Activated T-cell treated with anti-CD3 and anti-CD28 coated beads, Interleukin-2, amount 50 U/mL, for 72 hours (primary cell): ENCODE measurements at regions not wholly inside any gene's neighbourhood (a gene's known extent, or its start where the extent isn't known, plus 50 kb on each side); places are given as distances from the start of the nearest gene placed in this dataset.

Source experiments
- ATAC-seq, 2 donors: fragments of 150-1000 bp; cut with Tn5 transposase; replicated peaks in 1 of 2; 2 replicates each; pipeline ENCODE4 v1.10.0; 2021; ENCODE audit warnings: moderate library complexity in 2 of 2, mild to moderate bottlenecking in 1 of 2
- DNase-seq, 2 donors: peaks; one replicate each; pipeline ENCODE4 v3.0.0; 2021 to 2022; ENCODE audit warnings: mixed read lengths in 1 of 2
- H3K27ac Mint-ChIP-seq: one replicate; pipeline ENCODE4 v1.8.0; 2022; ENCODE audit warnings: mild to moderate bottlenecking, moderate library complexity, mixed read lengths
- H3K27me3 Mint-ChIP-seq: one replicate; pipeline ENCODE4 v1.8.0; 2022; ENCODE audit warnings: low read depth, mixed read lengths
- H3K36me3 Mint-ChIP-seq, 2 donors: one replicate each; pipeline ENCODE4 v1.8.0; 2022; ENCODE audit warnings: mixed read lengths in 2 of 2, mild to moderate bottlenecking in 1 of 2; ENCODE audit not compliant: insufficient read depth in 2 of 2
- H3K4me1 Mint-ChIP-seq: one replicate; pipeline ENCODE4 v1.8.0; 2022; ENCODE audit warnings: low read depth, mixed read lengths
- H3K4me3 Mint-ChIP-seq, 2 donors: one replicate each; pipeline ENCODE4 v1.8.0; 2022; ENCODE audit warnings: mild to moderate bottlenecking in 2 of 2, mixed read lengths in 2 of 2, moderate library complexity in 2 of 2
- H3K9me3 Mint-ChIP-seq, 2 donors: one replicate each; pipeline ENCODE4 v1.8.0; 2022; ENCODE audit warnings: mixed read lengths in 2 of 2

DNA sequence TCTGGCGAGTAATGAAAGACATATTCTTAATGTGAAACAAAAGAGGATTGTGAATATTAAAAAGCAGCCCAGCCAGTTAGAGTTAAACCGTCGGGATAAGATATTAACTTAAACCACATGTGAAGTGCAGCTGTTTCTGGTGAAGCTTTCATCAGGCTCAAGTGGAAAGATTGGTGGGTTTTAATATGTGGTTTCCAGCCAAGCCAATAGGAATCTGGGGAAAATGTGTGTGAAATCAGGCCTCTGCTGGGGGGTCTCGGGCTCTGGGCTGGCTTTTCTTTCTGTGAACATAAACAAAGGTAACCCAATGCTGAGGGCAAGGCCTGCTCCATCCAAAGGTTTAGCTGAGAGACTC, 279.6 kb downstream of the SLC4A3 start:
- H3K4me3 Mint-ChIP-seq = no peak overlapping the region
- H3K27ac Mint-ChIP-seq = no peak overlapping the region
- H3K36me3 Mint-ChIP-seq = no peaks in the 10 kb centered on the region
- H3K4me1 Mint-ChIP-seq = no peaks in the 10 kb centered on the region
- H3K9me3 Mint-ChIP-seq = no peaks in the 10 kb centered on the region
- DNase-seq (no peak), ATAC-seq (no peak)
- no peaks in the 10 kb centered on the region for H3K27me3 Mint-ChIP-seq

GRCh38 chr2:219908538-219908937, 281.1 kb downstream of the SLC4A3 start:
- H3K9me3 Mint-ChIP-seq = no peaks in the 10 kb centered on the region
- H3K36me3 Mint-ChIP-seq = no peaks in the 10 kb centered on the region
- no peaks in the 10 kb centered on the region for H3K27me3 Mint-ChIP-seq
- no peaks in the 10 kb centered on the region for H3K4me1 Mint-ChIP-seq
- DNase-seq = no peak
- ATAC-seq = peak in 1 of 2 donors; percentile 36
- no peak overlapping the region for H3K4me3 Mint-ChIP-seq
- H3K27ac Mint-ChIP-seq = no peak overlapping the region

DNA sequence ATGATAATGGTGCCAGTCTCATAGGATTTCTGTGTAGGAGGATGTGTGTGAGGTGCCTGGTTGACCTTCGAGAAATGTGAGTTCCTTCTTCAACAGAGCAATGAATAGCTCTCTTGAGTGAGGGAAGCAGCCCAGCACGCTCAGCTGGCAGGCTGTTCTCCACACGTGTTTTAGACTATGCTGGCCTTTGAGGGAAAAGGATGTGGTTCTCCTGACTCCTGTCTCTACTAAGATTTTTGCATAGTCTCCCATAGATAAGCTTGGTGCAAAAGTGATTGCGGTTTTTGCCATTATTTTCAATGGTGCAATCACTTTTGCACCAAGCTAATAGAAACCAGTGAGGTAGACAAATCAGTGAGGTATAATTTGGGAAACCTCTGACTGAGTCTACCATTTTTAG, 284.1 kb downstream of the SLC4A3 start:
- ATAC-seq (no peak), DNase-seq (no peak)
- Mint-ChIP-seq H3K9me3 (no peaks in the 10 kb centered on the region), H3K4me3 (no peak overlapping the region), H3K27ac (no peak overlapping the region), H3K36me3 (no peaks in the 10 kb centered on the region), H3K4me1 (no peaks in the 10 kb centered on the region), H3K27me3 (no peaks in the 10 kb centered on the region)

DNA sequence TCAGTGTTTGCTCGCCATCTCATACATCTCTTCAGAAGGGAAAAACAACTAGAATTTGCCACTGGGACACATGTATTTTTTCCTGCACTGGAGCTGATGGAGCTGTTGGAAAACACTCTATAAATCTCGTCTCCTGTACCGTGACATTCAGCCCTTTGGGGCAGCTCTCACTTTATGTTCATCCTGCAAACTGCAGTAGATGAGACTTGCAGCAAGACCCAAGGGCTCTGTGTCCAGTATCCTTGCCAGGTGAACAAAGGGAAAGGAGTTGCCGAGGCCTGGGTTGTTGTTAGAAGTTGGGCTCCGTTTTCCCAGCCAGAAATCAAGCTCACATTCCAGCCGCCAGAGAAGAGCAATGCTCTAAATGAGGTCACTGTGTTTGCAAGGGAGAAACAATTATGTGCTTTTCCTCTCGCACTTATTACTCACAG, 285.1 kb downstream of the SLC4A3 start:
- DNase-seq (no peak), ATAC-seq (no peak)
- no peaks in the 10 kb centered on the region for H3K9me3 Mint-ChIP-seq
- H3K27me3 Mint-ChIP-seq = no peaks in the 10 kb centered on the region
- H3K4me1 Mint-ChIP-seq = no peaks in the 10 kb centered on the region
- no peak overlapping the region for H3K4me3 Mint-ChIP-seq
- H3K36me3 Mint-ChIP-seq = no peaks in the 10 kb centered on the region
- H3K27ac Mint-ChIP-seq = no peak overlapping the region

DNA sequence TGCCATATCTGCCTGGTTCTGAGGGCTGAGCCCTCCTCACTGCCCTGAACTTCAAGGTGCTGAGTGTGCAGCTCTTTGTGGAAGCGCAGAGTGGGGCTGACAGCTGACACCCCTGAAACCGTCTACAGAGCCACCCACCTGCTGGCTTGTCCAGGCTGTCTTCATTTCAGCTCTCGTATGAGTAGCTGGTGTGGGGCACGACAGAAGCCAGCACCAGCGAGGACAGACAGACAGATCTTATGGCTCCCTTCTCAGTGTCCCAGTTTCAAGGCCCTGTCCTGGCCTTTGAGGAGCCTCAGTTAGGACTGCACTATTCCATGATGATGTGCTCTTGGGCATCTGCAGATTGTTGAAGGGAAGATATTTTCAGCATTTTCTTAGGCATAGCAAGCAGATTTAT, 287.1 kb downstream of the SLC4A3 start:
- Mint-ChIP-seq H3K27me3 (no peaks in the 10 kb centered on the region), H3K4me3 (no peak overlapping the region), H3K27ac (no peak overlapping the region), H3K36me3 (no peaks in the 10 kb centered on the region), H3K9me3 (no peaks in the 10 kb centered on the region), H3K4me1 (no peaks in the 10 kb centered on the region)
- no peak for DNase-seq
- ATAC-seq = no peak

GRCh38 chr2:219916281-219916680, 288.9 kb downstream of the SLC4A3 start:
- no peaks in the 10 kb centered on the region for H3K9me3 Mint-ChIP-seq

GRCh38 chr2:219916726-219917440, 289.5 kb downstream of the SLC4A3 start:
- no peak for DNase-seq
- Mint-ChIP-seq H3K36me3 (no peaks in the 10 kb centered on the region), H3K9me3 (no peaks in the 10 kb centered on the region), H3K4me1 (no peaks in the 10 kb centered on the region), H3K27me3 (no peaks in the 10 kb centered on the region), H3K4me3 (no peak overlapping the region), H3K27ac (no peak overlapping the region)
- no peak for ATAC-seq

More at GRCh38 chr2:219916281-219916680, 288.9 kb downstream of the SLC4A3 start:
- Mint-ChIP-seq H3K4me1 (no peaks in the 10 kb centered on the region), H3K27me3 (no peaks in the 10 kb centered on the region), H3K36me3 (no peaks in the 10 kb centered on the region), H3K27ac (no peak overlapping the region), H3K4me3 (no peak overlapping the region)
- ATAC-seq = no peak
- DNase-seq = no peak

DNA sequence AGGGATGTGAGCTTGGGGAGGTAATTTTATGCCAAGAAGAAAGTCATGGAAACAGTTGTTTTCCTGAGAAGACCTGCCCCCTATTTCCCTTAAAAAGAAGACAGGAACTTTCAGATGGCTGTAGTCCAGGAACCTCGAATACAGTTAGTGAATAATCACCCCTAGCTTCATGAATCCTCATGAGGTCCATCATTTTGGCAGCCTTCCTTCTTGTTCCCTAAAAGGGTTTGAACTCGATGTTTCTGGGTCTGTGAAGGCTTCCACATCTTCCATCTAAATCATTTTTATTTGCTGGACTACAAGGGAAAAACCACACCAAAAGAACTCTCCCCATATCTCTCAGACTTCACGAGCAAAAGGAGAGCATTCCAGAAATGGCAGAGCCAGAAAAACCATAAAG, 290.8 kb downstream of the SLC4A3 start:
- H3K27me3 Mint-ChIP-seq = no peaks in the 10 kb centered on the region
- DNase-seq (no peak), ATAC-seq (no peak)
- H3K36me3 Mint-ChIP-seq = no peaks in the 10 kb centered on the region
- no peak overlapping the region for H3K27ac Mint-ChIP-seq
- no peak overlapping the region for H3K4me3 Mint-ChIP-seq
- H3K9me3 Mint-ChIP-seq = no peaks in the 10 kb centered on the region
- no peaks in the 10 kb centered on the region for H3K4me1 Mint-ChIP-seq

DNA sequence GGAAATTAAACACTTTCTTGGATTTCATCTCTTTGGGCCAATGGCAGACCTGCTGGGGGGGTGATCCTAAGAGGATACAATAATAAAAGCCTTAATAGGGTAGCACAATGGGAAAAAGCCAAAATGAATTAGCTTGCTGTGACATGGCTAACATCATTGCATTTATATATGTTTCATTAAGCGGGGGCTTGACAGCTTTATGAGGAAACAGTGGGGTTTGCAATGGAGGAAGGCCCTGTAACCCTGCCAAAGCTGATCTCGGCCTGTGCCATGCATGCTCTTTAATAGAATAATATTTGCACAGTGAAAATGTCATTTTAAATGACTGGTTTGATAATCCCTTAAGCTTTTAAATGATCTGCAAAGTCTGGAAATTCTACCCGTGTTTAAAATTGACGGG, 291.5 kb downstream of the SLC4A3 start:
- H3K27me3 Mint-ChIP-seq = no peaks in the 10 kb centered on the region
- H3K36me3 Mint-ChIP-seq = no peaks in the 10 kb centered on the region
- H3K27ac Mint-ChIP-seq = no peak overlapping the region
- no peaks in the 10 kb centered on the region for H3K4me1 Mint-ChIP-seq
- DNase-seq (no peak), ATAC-seq (no peak)
- H3K4me3 Mint-ChIP-seq = no peak overlapping the region
- H3K9me3 Mint-ChIP-seq = no peaks in the 10 kb centered on the region

DNA sequence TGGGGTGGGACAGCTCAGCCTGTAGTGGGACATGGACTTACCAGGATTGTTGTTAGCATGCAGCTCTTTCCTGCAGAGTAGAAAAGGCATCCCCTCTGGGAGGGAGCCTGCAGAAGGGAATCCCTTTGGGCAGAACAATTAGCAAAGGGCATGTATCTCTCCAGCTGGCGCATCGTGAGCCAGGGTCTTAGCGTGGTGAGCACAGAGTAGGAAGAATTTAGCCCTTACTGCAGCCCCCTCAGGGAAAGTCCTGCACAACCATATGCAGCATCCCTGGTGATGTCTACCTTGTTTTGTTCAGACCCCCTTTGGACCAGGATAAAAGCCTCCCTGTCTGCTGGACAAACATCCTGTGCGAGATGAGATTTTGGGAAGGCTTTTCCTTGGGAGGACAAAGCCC, 292.1 kb downstream of the SLC4A3 start:
- no peak overlapping the region for H3K27ac Mint-ChIP-seq
- no peak for DNase-seq
- no peak for ATAC-seq
- no peak overlapping the region for H3K4me3 Mint-ChIP-seq
- H3K36me3 Mint-ChIP-seq = no peaks in the 10 kb centered on the region
- H3K9me3 Mint-ChIP-seq = no peaks in the 10 kb centered on the region
- no peaks in the 10 kb centered on the region for H3K27me3 Mint-ChIP-seq
- no peaks in the 10 kb centered on the region for H3K4me1 Mint-ChIP-seq

DNA sequence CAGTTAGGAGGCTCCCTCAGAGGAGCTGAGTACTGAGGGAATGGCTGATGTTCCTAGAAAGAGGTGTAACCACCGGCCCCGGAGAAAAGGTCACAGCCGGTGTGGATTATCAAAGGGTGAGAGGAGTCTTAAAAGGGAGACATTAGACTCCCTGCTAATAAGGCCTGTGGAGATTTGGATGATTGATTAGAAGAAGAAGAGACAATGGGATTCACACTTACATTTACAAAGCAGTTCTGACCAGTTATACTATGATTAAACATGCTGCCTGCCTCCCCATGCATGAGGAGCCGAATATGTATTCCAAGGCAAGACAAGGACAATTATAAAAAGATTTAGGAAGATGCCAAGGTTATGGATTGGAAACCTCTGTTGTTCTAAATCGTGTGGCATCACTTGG, 302.4 kb downstream of the SLC4A3 start:
- Mint-ChIP-seq H3K4me1 (no peaks in the 10 kb centered on the region), H3K4me3 (no peak overlapping the region), H3K27me3 (no peaks in the 10 kb centered on the region), H3K27ac (no peak overlapping the region), H3K36me3 (no peaks in the 10 kb centered on the region), H3K9me3 (no peaks in the 10 kb centered on the region)
- DNase-seq (no peak), ATAC-seq (no peak)

- Mint-ChIP-seq H3K4me1 (no peaks in the 10 kb centered on the region), H3K9me3 (peaks cover 0 to 2% of the 10 kb centered on the region in 2 donors), H3K36me3 (no peaks in the 10 kb centered on the region), H3K27ac (no peak overlapping the region), H3K4me3 (no peak overlapping the region), H3K27me3 (no peaks in the 10 kb centered on the region)
- no peak for ATAC-seq
- no peak for DNase-seq
Measured at GRCh38 chr2:219939647-219940046, 312.2 kb downstream of the SLC4A3 start.

- no peak for ATAC-seq
- no peak for DNase-seq
- Mint-ChIP-seq H3K27me3 (no peaks in the 10 kb centered on the region), H3K4me3 (no peak overlapping the region), H3K9me3 (no peaks in the 10 kb centered on the region), H3K36me3 (no peaks in the 10 kb centered on the region), H3K4me1 (no peaks in the 10 kb centered on the region), H3K27ac (no peak overlapping the region)
Measured at GRCh38 chr2:219944866-219945265, 317.4 kb downstream of the SLC4A3 start.

DNA sequence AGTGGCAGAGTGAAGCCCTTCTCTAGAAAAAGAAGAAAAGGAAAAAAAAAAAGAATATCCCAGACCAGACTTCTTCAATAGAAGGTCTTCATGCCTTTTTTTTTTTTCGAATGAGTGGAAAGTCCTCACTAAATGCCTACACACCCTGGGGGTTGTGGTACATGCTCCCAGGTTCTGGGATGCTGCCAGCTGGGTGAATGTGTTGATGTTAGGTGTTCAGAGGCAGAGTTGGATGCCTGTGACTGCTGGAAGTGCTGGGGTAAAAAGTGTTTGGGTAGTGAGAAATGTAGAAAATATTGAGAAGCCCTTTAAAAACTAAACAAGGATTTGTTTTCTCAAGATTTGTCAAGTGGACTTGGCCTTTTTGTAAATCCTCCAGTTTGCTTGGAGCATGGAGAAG, 318.6 kb downstream of the SLC4A3 start:
- ATAC-seq = no peak
- Mint-ChIP-seq H3K27me3 (no peaks in the 10 kb centered on the region), H3K36me3 (no peaks in the 10 kb centered on the region), H3K4me1 (no peaks in the 10 kb centered on the region), H3K9me3 (no peaks in the 10 kb centered on the region), H3K27ac (no peak overlapping the region), H3K4me3 (no peak overlapping the region)
- no peak for DNase-seq
